GM12872 (cell line): ENCODE measurements at regions not wholly inside any gene's neighbourhood (a gene's known extent, or its start where the extent isn't known, plus 50 kb on each side); places are given as distances from the start of the nearest gene placed in this dataset.

Experiments used
- CTCF ChIP-seq: IDR thresholded peaks from 3 replicates; pipeline ENCODE4 v1.5.1; 2011; ENCODE audit warnings: low read depth, mild to moderate bottlenecking, low read length, moderate library complexity; ENCODE audit not compliant: insufficient read depth

- no peak for TF ChIP-seq CTCF
These were observed 642.5 kb upstream of the GALNTL6 start for GRCh38 chr4:171170671-171171070.

GRCh38 chr4:171169396-171169795 is 643.8 kb upstream of the GALNTL6 start:
- no peak for TF ChIP-seq CTCF

GRCh38 chr4:171162478-171162877 is 650.7 kb upstream of the GALNTL6 start:
- no peak for TF ChIP-seq CTCF

- no peak for TF ChIP-seq CTCF
These were observed 655.6 kb upstream of the GALNTL6 start for GRCh38 chr4:171157462-171158082.

- TF ChIP-seq CTCF = no peak
These were observed 670.6 kb upstream of the GALNTL6 start for GRCh38 chr4:171142639-171143038.

- no peak for TF ChIP-seq CTCF
These were observed 671.2 kb upstream of the GALNTL6 start for GRCh38 chr4:171142045-171142444.

- no peak for TF ChIP-seq CTCF
These were observed 682.9 kb upstream of the GALNTL6 start for GRCh38 chr4:171130256-171130801.
